Astrocyte (in vitro differentiated cells and primary cell): ENCODE measurements at regions not wholly inside any gene's neighbourhood (a gene's known extent, or its start where the extent isn't known, plus 50 kb on each side); places are given as distances from the start of the nearest gene placed in this dataset.
"Not testable (repeated sequence)": the region's sequence is repeated elsewhere in the genome, so short reads cannot be mapped to it uniquely, and the experiment has no call there.

Experiments
- DNase-seq: peaks from one replicate; pipeline ENCODE4 v3.0.0-alpha.2; 2010; ENCODE audit warnings: low read depth
- FAIRE-seq: peaks from 2 replicates; lab custom pipeline; 2011; peaks lifted over from hg19 to GRCh38; lab: Jason Lieb, UNC
- H2AFZ ChIP-seq: 2 replicates; pipeline ENCODE4 v1.6.0; 2012; ENCODE audit warnings: low read depth, low read length, inconsistent platforms
- H3K27ac ChIP-seq: 2 replicates; pipeline ENCODE4 v1.5.1; 2011; ENCODE audit warnings: low read depth, low read length, inconsistent platforms
- H3K27me3 ChIP-seq: 2 replicates; pipeline ENCODE4 v1.6.0; 2011; ENCODE audit warnings: low read length, inconsistent platforms; ENCODE audit not compliant: insufficient read depth
- H3K36me3 ChIP-seq: 2 replicates; pipeline ENCODE4 v1.5.1; 2011; ENCODE audit warnings: low read length, inconsistent platforms; ENCODE audit not compliant: insufficient read depth
- H3K4me1 ChIP-seq: 2 replicates; pipeline ENCODE4 v1.5.1; 2011; ENCODE audit warnings: low read length, inconsistent platforms; ENCODE audit not compliant: insufficient read depth
- H3K4me2 ChIP-seq: 2 replicates; pipeline ENCODE4 v1.6.0; 2012; ENCODE audit warnings: low read length, inconsistent platforms
- H3K4me3 ChIP-seq: 2 replicates; pipeline ENCODE4 v1.5.1; 2011; ENCODE audit warnings: low read depth, mild to moderate bottlenecking, low read length, inconsistent platforms; ENCODE audit not compliant: insufficient read depth
- H3K79me2 ChIP-seq: 2 replicates; pipeline ENCODE4 v1.6.0; 2012; ENCODE audit warnings: mild to moderate bottlenecking, low read length, inconsistent platforms; ENCODE audit not compliant: insufficient read depth
- H3K9ac ChIP-seq: 2 replicates; pipeline ENCODE4 v1.6.0; 2012; ENCODE audit warnings: mild to moderate bottlenecking, low read length, inconsistent platforms
- H3K9me3 ChIP-seq: 2 replicates; pipeline ENCODE4 v1.5.1; 2012; ENCODE audit warnings: low read depth, mild to moderate bottlenecking, low read length, inconsistent platforms; ENCODE audit not compliant: insufficient read depth
- H4K20me1 ChIP-seq: 2 replicates; pipeline ENCODE4 v1.6.0; 2012; ENCODE audit warnings: low read length, inconsistent platforms; ENCODE audit not compliant: insufficient read depth
- H3K27ac Mint-ChIP-seq: one replicate; pipeline ENCODE4 v1.8.0; 2021; ENCODE audit warnings: mild to moderate bottlenecking, mixed read lengths; ENCODE audit not compliant: unreplicated experiment
- H3K27me3 Mint-ChIP-seq: one replicate; pipeline ENCODE4 v1.8.0; 2021; ENCODE audit warnings: low read depth, mixed read lengths; ENCODE audit not compliant: unreplicated experiment
- H3K36me3 Mint-ChIP-seq: one replicate; pipeline ENCODE4 v1.8.0; 2021; ENCODE audit warnings: low read depth, mixed read lengths; ENCODE audit not compliant: unreplicated experiment
- H3K4me1 Mint-ChIP-seq: one replicate; pipeline ENCODE4 v1.8.0; 2021; ENCODE audit warnings: low read depth, mixed read lengths; ENCODE audit not compliant: unreplicated experiment
- H3K4me3 Mint-ChIP-seq: one replicate; pipeline ENCODE4 v1.8.0; 2021; ENCODE audit warnings: mild to moderate bottlenecking, moderate library complexity, mixed read lengths; ENCODE audit not compliant: unreplicated experiment
- H3K9me3 Mint-ChIP-seq: one replicate; pipeline ENCODE4 v1.8.0; 2021; ENCODE audit warnings: mild to moderate bottlenecking, mixed read lengths; ENCODE audit not compliant: unreplicated experiment
- EZH2 ChIP-seq: IDR thresholded peaks from 2 replicates; pipeline ENCODE4 v1.6.1; 2012; ENCODE audit warnings: mild to moderate bottlenecking, low read length, inconsistent platforms; ENCODE audit not compliant: insufficient read depth
- TF ChIP-seq, protein P1 (sequence below): IDR thresholded peaks from 2 replicates; pipeline ENCODE4 v1.5.1; 2011; ENCODE audit warnings: low read depth, mild to moderate bottlenecking, inconsistent platforms, low read length, moderate library complexity; ENCODE audit not compliant: insufficient read depth

DNA sequence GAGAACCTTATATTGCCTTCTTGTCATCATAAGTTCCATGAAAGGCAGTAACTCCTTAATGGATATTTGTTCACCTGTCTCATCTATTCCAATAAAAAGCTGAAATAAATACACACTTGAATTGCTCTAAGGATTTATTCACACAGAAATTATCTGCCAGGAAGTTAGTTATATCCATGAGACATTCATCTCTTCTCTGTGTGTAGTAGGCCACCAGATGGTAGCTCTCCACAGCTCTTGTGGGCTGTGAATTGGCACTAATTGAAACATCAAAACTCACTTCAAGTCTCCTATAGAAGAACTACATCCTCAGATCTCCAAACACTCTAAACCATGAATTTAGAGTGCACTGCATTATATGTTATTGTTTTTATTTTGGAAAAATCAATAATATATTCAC is 189.6 kb downstream of the DSC3 start:
- no peak for FAIRE-seq
- Histone ChIP-seq H2AFZ (no peak overlapping the region), H3K9ac (no peak overlapping the region), H3K36me3 (no peaks in the 10 kb centered on the region), H3K4me2 (no peak overlapping the region), H3K27me3 (no peaks in the 10 kb centered on the region), H3K4me1 (no peaks in the 10 kb centered on the region), H3K9me3 (no peaks in the 10 kb centered on the region), H3K79me2 (no peaks in the 10 kb centered on the region), H3K27ac (no peak overlapping the region), H4K20me1 (no peaks in the 10 kb centered on the region), H3K4me3 (no peak overlapping the region)
- DNase-seq = no peak
- TF ChIP-seq, protein P1, sequence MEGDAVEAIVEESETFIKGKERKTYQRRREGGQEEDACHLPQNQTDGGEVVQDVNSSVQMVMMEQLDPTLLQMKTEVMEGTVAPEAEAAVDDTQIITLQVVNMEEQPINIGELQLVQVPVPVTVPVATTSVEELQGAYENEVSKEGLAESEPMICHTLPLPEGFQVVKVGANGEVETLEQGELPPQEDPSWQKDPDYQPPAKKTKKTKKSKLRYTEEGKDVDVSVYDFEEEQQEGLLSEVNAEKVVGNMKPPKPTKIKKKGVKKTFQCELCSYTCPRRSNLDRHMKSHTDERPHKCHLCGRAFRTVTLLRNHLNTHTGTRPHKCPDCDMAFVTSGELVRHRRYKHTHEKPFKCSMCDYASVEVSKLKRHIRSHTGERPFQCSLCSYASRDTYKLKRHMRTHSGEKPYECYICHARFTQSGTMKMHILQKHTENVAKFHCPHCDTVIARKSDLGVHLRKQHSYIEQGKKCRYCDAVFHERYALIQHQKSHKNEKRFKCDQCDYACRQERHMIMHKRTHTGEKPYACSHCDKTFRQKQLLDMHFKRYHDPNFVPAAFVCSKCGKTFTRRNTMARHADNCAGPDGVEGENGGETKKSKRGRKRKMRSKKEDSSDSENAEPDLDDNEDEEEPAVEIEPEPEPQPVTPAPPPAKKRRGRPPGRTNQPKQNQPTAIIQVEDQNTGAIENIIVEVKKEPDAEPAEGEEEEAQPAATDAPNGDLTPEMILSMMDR = no peak
- no peak for TF ChIP-seq EZH2
- Mint-ChIP-seq H3K4me1 (no peaks in the 10 kb centered on the region), H3K36me3 (no peaks in the 10 kb centered on the region), H3K27me3 (no peaks in the 10 kb centered on the region), H3K27ac (no peak overlapping the region), H3K4me3 (no peak overlapping the region), H3K9me3 (no peaks in the 10 kb centered on the region)

DNA sequence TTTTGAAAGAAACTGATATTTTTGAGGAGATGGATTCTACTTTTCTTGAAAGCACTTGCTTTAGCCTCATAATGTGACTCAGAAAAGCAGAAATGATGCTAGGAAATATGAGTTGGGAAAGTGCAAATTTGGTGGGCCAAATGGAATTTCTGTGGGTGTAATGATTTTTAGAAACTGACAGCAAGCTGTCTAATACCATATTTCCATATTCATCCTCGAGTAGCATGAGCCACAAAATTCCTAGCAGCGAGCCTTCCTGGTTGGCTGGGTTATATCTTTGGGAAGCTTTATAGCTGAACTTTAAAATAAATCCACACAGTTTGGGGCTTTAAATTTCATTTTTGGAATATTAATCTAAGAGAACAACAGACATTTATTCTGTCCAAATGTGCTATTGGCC is 190.0 kb downstream of the DSC3 start:
- Histone ChIP-seq H3K36me3 (no peaks in the 10 kb centered on the region), H3K27ac (no peak overlapping the region), H3K9me3 (no peaks in the 10 kb centered on the region), H3K79me2 (no peaks in the 10 kb centered on the region), H3K4me1 (no peaks in the 10 kb centered on the region), H3K27me3 (no peaks in the 10 kb centered on the region), H4K20me1 (no peaks in the 10 kb centered on the region), H3K4me2 (no peak overlapping the region), H3K4me3 (no peak overlapping the region), H3K9ac (no peak overlapping the region), H2AFZ (no peak overlapping the region)
- Mint-ChIP-seq H3K36me3 (no peaks in the 10 kb centered on the region), H3K4me3 (no peak overlapping the region), H3K27ac (no peak overlapping the region), H3K4me1 (no peaks in the 10 kb centered on the region), H3K27me3 (no peaks in the 10 kb centered on the region), H3K9me3 (no peaks in the 10 kb centered on the region)
- FAIRE-seq = no peak
- no peak for DNase-seq
- TF ChIP-seq EZH2 = no peak
- TF ChIP-seq, protein P1 = no peak

DNA sequence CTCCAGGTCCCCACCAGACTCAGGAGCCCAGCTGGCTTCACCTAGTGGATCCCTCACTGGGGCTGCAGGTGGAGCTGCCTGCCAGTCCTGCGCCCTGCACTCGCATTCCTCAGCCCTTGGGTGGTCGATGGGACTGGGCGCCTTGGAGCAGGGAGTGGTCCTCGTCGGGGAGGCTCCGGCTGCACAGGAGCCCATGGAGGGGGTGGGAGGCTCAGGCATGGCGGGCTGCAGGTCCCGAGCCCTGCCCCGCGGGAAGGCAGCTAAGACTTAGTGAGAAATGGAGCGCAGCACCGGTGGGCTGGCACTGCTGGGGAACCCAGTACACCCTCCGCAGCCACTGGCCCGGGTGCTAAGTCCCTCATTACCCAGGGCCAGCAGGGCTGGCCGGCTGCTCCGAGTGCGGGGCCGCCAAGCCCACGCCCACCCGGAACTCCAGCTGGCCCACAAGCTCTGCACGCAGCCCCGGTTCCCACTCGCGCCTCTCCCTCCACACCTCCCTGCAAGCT is 203.4 kb downstream of the DSC3 start:
- not testable (repeated sequence) for H3K27ac Mint-ChIP-seq, H3K9me3 ChIP-seq, H3K4me1 Mint-ChIP-seq, H3K36me3 Mint-ChIP-seq, DNase-seq, H3K36me3 ChIP-seq, FAIRE-seq, H3K4me1 ChIP-seq, H3K27me3 ChIP-seq, H3K4me2 ChIP-seq, H3K27me3 Mint-ChIP-seq, H3K4me3 Mint-ChIP-seq, H3K9ac ChIP-seq, H2AFZ ChIP-seq, H3K79me2 ChIP-seq, H3K9me3 Mint-ChIP-seq, H4K20me1 ChIP-seq, H3K27ac ChIP-seq, H3K4me3 ChIP-seq
